WTC11 (cell line): ENCODE measurements at regions not wholly inside any gene's neighbourhood (a gene's known extent, or its start where the extent isn't known, plus 50 kb on each side); places are given as distances from the start of the nearest gene placed in this dataset.
A peak's percentile ranks its signal among the peaks of the same experiment; 100 is the strongest.
"Not testable (repeated sequence)": the region's sequence is repeated elsewhere in the genome, so short reads cannot be mapped to it uniquely, and the experiment has no call there.

Experiments used
- ATAC-seq: fragments of 200-7000 bp; cut with Tn5 transposase; 2 replicates; pipeline ENCODE4 v1.10.0; 2021; ENCODE audit warnings: mild to moderate bottlenecking, moderate library complexity
- CTCF ChIA-PET: fragments of 300-600 bp; sonication (Branson Sonifier 250); formaldehyde crosslinking; loops from one replicate; lab custom pipeline; 2021; ENCODE audit warnings: antibody characterized with exemption; lab: Charles Lee
- POLR2A ChIA-PET: fragments of 350-600 bp; sonication (Branson Sonifier 250); formaldehyde crosslinking; loops from one replicate; lab custom pipeline; 2021; ENCODE audit warnings: antibody characterized with exemption; lab: Charles Lee
- DNase-seq: peaks from one replicate; pipeline ENCODE4 v3.0.0; 2021; ENCODE audit warnings: low spot score
- H3K27ac Mint-ChIP-seq: 2 replicates; pipeline ENCODE4 v1.8.0; 2021; ENCODE audit warnings: mixed read lengths
- H3K27me3 Mint-ChIP-seq: 2 replicates; pipeline ENCODE4 v1.8.0; 2021; ENCODE audit warnings: low read depth, mild to moderate bottlenecking, moderate library complexity, mixed read lengths
- H3K36me3 Mint-ChIP-seq: 2 replicates; pipeline ENCODE4 v1.8.0; 2021; ENCODE audit warnings: mixed read lengths
- H3K4me1 Mint-ChIP-seq: 2 replicates; pipeline ENCODE4 v1.8.0; 2022; ENCODE audit warnings: mixed read lengths
- H3K4me3 Mint-ChIP-seq: 2 replicates; pipeline ENCODE4 v1.8.0; 2021; ENCODE audit warnings: mild to moderate bottlenecking, moderate library complexity, mixed read lengths
- H3K9me3 Mint-ChIP-seq: 2 replicates; pipeline ENCODE4 v1.8.0; 2021; ENCODE audit warnings: mixed read lengths
- ATF1 ChIP-seq: sonication (generic); formaldehyde crosslinking; IDR thresholded peaks from 2 replicates; pipeline ENCODE4 v1.8.1; 2023; ENCODE audit warnings: mild to moderate bottlenecking, moderate library complexity, missing genetic modification reagents
- CREM ChIP-seq: sonication (generic); formaldehyde crosslinking; IDR thresholded peaks from 2 replicates; pipeline ENCODE4 v1.8.1; 2022; ENCODE audit warnings: mild to moderate bottlenecking, missing genetic modification reagents, moderate library complexity
- E2F1 ChIP-seq: sonication (generic); formaldehyde crosslinking; IDR thresholded peaks from 2 replicates; pipeline ENCODE4 v1.8.0; 2022; ENCODE audit warnings: mild to moderate bottlenecking, missing genetic modification reagents
- ERG ChIP-seq: fragments of 250-450 bp; sonication (Bioruptor Pico); IDR thresholded peaks from 2 replicates; pipeline ENCODE4 v1.8.0; 2021; ENCODE audit warnings: mild to moderate bottlenecking
- ETV6 ChIP-seq: sonication (generic); formaldehyde crosslinking; IDR thresholded peaks from 2 replicates; pipeline ENCODE4 v1.8.1; 2022; ENCODE audit warnings: mild to moderate bottlenecking, missing genetic modification reagents
- GABPB1 ChIP-seq: sonication (generic); formaldehyde crosslinking; IDR thresholded peaks from 2 replicates; pipeline ENCODE4 v1.8.1; 2023; ENCODE audit warnings: mild to moderate bottlenecking, missing genetic modification reagents
- GRHL2 ChIP-seq: fragments of 250-450 bp; sonication (Bioruptor Pico); IDR thresholded peaks from 2 replicates; pipeline ENCODE4 v1.8.0; 2022; ENCODE audit warnings: mild to moderate bottlenecking, moderate library complexity; ENCODE audit not compliant: insufficient replicate concordance, severe bottlenecking
- KAT7 ChIP-seq: sonication (generic); formaldehyde crosslinking; IDR thresholded peaks from 2 replicates; pipeline ENCODE4 v1.8.1; 2023; ENCODE audit warnings: missing genetic modification reagents, mild to moderate bottlenecking, borderline replicate concordance
- MAX ChIP-seq: sonication (generic); formaldehyde crosslinking; IDR thresholded peaks from 2 replicates; pipeline ENCODE4 v1.8.0; 2022; ENCODE audit warnings: mild to moderate bottlenecking, missing genetic modification reagents
- NR2C2 ChIP-seq: sonication (generic); formaldehyde crosslinking; IDR thresholded peaks from 2 replicates; pipeline ENCODE4 v1.8.0; 2022; ENCODE audit warnings: mild to moderate bottlenecking, missing genetic modification reagents
- NR3C1 ChIP-seq: sonication (generic); formaldehyde crosslinking; conservative IDR thresholded peaks from 2 replicates; pipeline ENCODE4 v1.8.1; 2023; ENCODE audit warnings: low read depth, mild to moderate bottlenecking, missing genetic modification reagents
- OVOL2 ChIP-seq: fragments of 250-450 bp; sonication (Bioruptor Pico); IDR thresholded peaks from 2 replicates; pipeline ENCODE4 v1.9.0; 2021; ENCODE audit warnings: mild to moderate bottlenecking, borderline replicate concordance
- SMAD3 ChIP-seq: sonication (generic); formaldehyde crosslinking; IDR thresholded peaks from 2 replicates; pipeline ENCODE4 v1.8.0; 2022; ENCODE audit warnings: missing genetic modification reagents, mild to moderate bottlenecking, borderline replicate concordance
- STAT6 ChIP-seq: sonication (generic); formaldehyde crosslinking; conservative IDR thresholded peaks from 2 replicates; pipeline ENCODE4 v1.8.1; 2023; ENCODE audit warnings: mild to moderate bottlenecking, low read depth, missing genetic modification reagents, moderate library complexity
- ZBTB21 ChIP-seq: sonication (generic); formaldehyde crosslinking; IDR thresholded peaks from 2 replicates; pipeline ENCODE4 v1.8.1; 2023; ENCODE audit warnings: mild to moderate bottlenecking, missing genetic modification reagents, borderline replicate concordance
- ZBTB43 ChIP-seq: sonication (generic); formaldehyde crosslinking; IDR thresholded peaks from 2 replicates; pipeline ENCODE4 v1.8.1; 2023; ENCODE audit warnings: mild to moderate bottlenecking, missing genetic modification reagents
- ZNF121 ChIP-seq: sonication (generic); formaldehyde crosslinking; IDR thresholded peaks from 2 replicates; pipeline ENCODE4 v1.8.0; 2023; ENCODE audit warnings: missing genetic modification reagents
- ZNF232 ChIP-seq: sonication (generic); formaldehyde crosslinking; IDR thresholded peaks from 2 replicates; pipeline ENCODE4 v1.8.0; 2022; ENCODE audit warnings: mild to moderate bottlenecking, missing genetic modification reagents
- ZNF281 ChIP-seq: sonication (generic); formaldehyde crosslinking; IDR thresholded peaks from 2 replicates; pipeline ENCODE4 v1.8.0; 2023; ENCODE audit warnings: mild to moderate bottlenecking, missing genetic modification reagents

- no peak for TF ChIP-seq ZBTB43 (CRISPR knock-in tag)
- no peak for TF ChIP-seq ETV6 (CRISPR knock-in tag)
- TF ChIP-seq OVOL2: no peak
- TF ChIP-seq CREM (CRISPR knock-in tag): no peak
- no peak for TF ChIP-seq ZNF121 (CRISPR knock-in tag)
- no peak for TF ChIP-seq E2F1 (CRISPR knock-in tag)
- TF ChIP-seq ATF1 (CRISPR knock-in tag): no peak
- TF ChIP-seq GRHL2: no peak
- TF ChIP-seq ZNF232: no peak
- no peak for TF ChIP-seq SMAD3 (CRISPR knock-in tag)
- no peak for TF ChIP-seq KAT7 (CRISPR knock-in tag)
- TF ChIP-seq STAT6 (CRISPR knock-in tag): no peak
- TF ChIP-seq NR2C2 (CRISPR knock-in tag): no peak
- no peak for TF ChIP-seq ZNF281 (CRISPR knock-in tag)
- TF ChIP-seq NR3C1: no peak
- TF ChIP-seq MAX (CRISPR knock-in tag): no peak
- TF ChIP-seq ERG (CRISPR knock-in tag): no peak
- no peak for TF ChIP-seq ZBTB21
- no peak for TF ChIP-seq GABPB1 (CRISPR knock-in tag)
- H3K4me3 Mint-ChIP-seq: no peak overlapping the region
- H3K4me1 Mint-ChIP-seq: peaks cover 28% of the 10 kb centered on the region
- ChIA-PET POLR2A (no interaction called here), CTCF (no interaction called here)
- DNase-seq: no peak
- no peaks in the 10 kb centered on the region for H3K36me3 Mint-ChIP-seq
- H3K27ac Mint-ChIP-seq: peak overlapping the region; percentile 99
- H3K9me3 Mint-ChIP-seq: no peaks in the 10 kb centered on the region
- ATAC-seq: peak; percentile 17; the same call in 1 of the 2 replicates
- no peaks in the 10 kb centered on the region for H3K27me3 Mint-ChIP-seq
These were observed 171.7 kb downstream of the LAT start for GRCh38 chr16:29156511-29156910.

- ATAC-seq, H3K4me3 Mint-ChIP-seq, H3K27me3 Mint-ChIP-seq, DNase-seq, CTCF ChIA-PET, POLR2A ChIA-PET, H3K36me3 Mint-ChIP-seq, H3K9me3 Mint-ChIP-seq: not testable (repeated sequence)
- Mint-ChIP-seq H3K27ac (peak overlapping the region; percentile 99; the same call in 1 of the 2 replicates), H3K4me1 (peaks cover 28% of the 10 kb centered on the region)
These were observed 171.0 kb downstream of the LAT start for GRCh38 chr16:29155866-29156200.

GRCh38 chr16:29155131-29155865 lies 170.4 kb downstream of the LAT start:
- POLR2A ChIA-PET, CTCF ChIA-PET, H3K27ac Mint-ChIP-seq, H3K9me3 Mint-ChIP-seq, ATAC-seq, DNase-seq, H3K4me3 Mint-ChIP-seq, H3K27me3 Mint-ChIP-seq, H3K36me3 Mint-ChIP-seq: not testable (repeated sequence)
- peaks cover 28% of the 10 kb centered on the region for H3K4me1 Mint-ChIP-seq
